HepG2 (cell line): ENCODE measurements at regions not wholly inside any gene's neighbourhood (a gene's known extent, or its start where the extent isn't known, plus 50 kb on each side); places are given as distances from the start of the nearest gene placed in this dataset.

Source experiments
- ATAC-seq: fragments of 200-7000 bp; cut with Tn5 transposase; 3 replicates; pipeline ENCODE4 v1.9.1; 2020; ENCODE audit warnings: mild to moderate bottlenecking, moderate library complexity
- BruUV-seq: library from RNA; stranded (reverse); fragments of 400-500 nt; replicated peaks from 2 replicates; lab custom pipeline; 2021; lab: Mats Ljungman, UMichigan
- CTCF ChIA-PET: fragments of 300-600 bp; formaldehyde crosslinking; extraction: SDS; loops from one replicate; lab custom pipeline; 2021; ENCODE audit warnings: low total read pairs, inconsistent platforms, low intra/inter-chr PET ratio; lab: Yijun Ruan, JAX
- POLR2A ChIA-PET: fragments of 350-600 bp; sonication (Branson Sonifier 250); formaldehyde crosslinking; loops from one replicate; lab custom pipeline; 2020; ENCODE audit warnings: antibody characterized with exemption, inconsistent platforms; lab: Yijun Ruan, JAX
- DNase-seq: peaks from one replicate; pipeline ENCODE4 v3.0.0-alpha.2; 2015; ENCODE audit warnings: low spot score
- FAIRE-seq: peaks from 3 replicates; lab custom pipeline; 2011; peaks lifted over from hg19 to GRCh38; lab: Jason Lieb, UNC
- H2AFZ ChIP-seq: one replicate; pipeline ENCODE4 v1.6.1; 2011; ENCODE audit warnings: low read length, inconsistent platforms
- H3K27ac ChIP-seq: fragments of 300-600 bp; 3 replicates; pipeline ENCODE4 v1.8.0; 2011; ENCODE audit warnings: mixed run types, mild to moderate bottlenecking, mixed read lengths, low read length, inconsistent platforms; ENCODE audit not compliant: insufficient read depth; ENCODE audit errors: extremely low read length
- H3K27me3 ChIP-seq, 2 experiments: fragments of 200-600 bp in 1 of 2; 2 replicates in 1 of 2; 3 replicates in 1 of 2; pipeline versions ENCODE4 v1.6.0 to v1.8.0; 2011; ENCODE audit warnings: low read length in 2 of 2, mild to moderate bottlenecking in 2 of 2, moderate library complexity in 2 of 2, inconsistent platforms in 1 of 2; ENCODE audit not compliant: insufficient read depth in 2 of 2, control insufficient read depth in 1 of 2
- H3K36me3 ChIP-seq, 2 experiments: fragments of 200-600 bp in 1 of 2; replicated peaks in 1 of 2; 2 replicates in 1 of 2; 3 replicates in 1 of 2; pipeline versions ENCODE4 v1.5.1 to v1.8.0; 2011; ENCODE audit warnings: low read length in 2 of 2, inconsistent platforms in 1 of 2; ENCODE audit not compliant: insufficient read depth in 2 of 2, control insufficient read depth in 1 of 2
- H3K4me1 ChIP-seq: 2 replicates; pipeline ENCODE4 v1.5.1; 2012; ENCODE audit warnings: low read length, inconsistent platforms; ENCODE audit not compliant: insufficient read depth
- H3K4me2 ChIP-seq: 2 replicates; pipeline ENCODE4 v1.6.0; 2011; ENCODE audit warnings: low read depth, low read length, inconsistent platforms
- H3K4me3 ChIP-seq, 3 experiments: fragments of 200-600 bp in 1 of 3; sonication (generic), shearing (Covaris generic) in 1 of 3; replicated peaks in 1 of 3; 2 replicates each; pipeline ENCODE4 v1.5.1; 2011 to 2016; ENCODE audit warnings: low read length in 3 of 3, inconsistent platforms in 2 of 3, low read depth in 2 of 3, mild to moderate bottlenecking in 2 of 3, control low read depth in 1 of 3, mixed read lengths in 1 of 3; ENCODE audit not compliant: insufficient read depth in 1 of 3
- H3K79me2 ChIP-seq: one replicate; pipeline ENCODE4 v1.6.1; 2011; ENCODE audit warnings: low read length, inconsistent platforms; ENCODE audit not compliant: insufficient read depth
- H3K9ac ChIP-seq: 2 replicates; pipeline ENCODE4 v1.6.0; 2011; ENCODE audit warnings: mild to moderate bottlenecking, low read depth, low read length, inconsistent platforms; ENCODE audit not compliant: insufficient read depth
- H3K9me3 ChIP-seq: 2 replicates; pipeline ENCODE4 v1.5.1; 2012; ENCODE audit warnings: mild to moderate bottlenecking, low read length
- H4K20me1 ChIP-seq: 2 replicates; pipeline ENCODE4 v1.6.0; 2011; ENCODE audit warnings: inconsistent platforms, mild to moderate bottlenecking, low read length, moderate library complexity; ENCODE audit not compliant: insufficient read depth
- ELF1 ChIP-seq: sonication (generic); formaldehyde crosslinking; IDR thresholded peaks from 2 replicates; pipeline ENCODE4 v1.4.0; 2020; ENCODE audit warnings: missing genetic modification reagents
- ETV6 ChIP-seq: sonication (generic); formaldehyde crosslinking; conservative IDR thresholded peaks from 2 replicates; pipeline ENCODE4 v1.4.0; 2020; ENCODE audit warnings: missing genetic modification reagents
- MLLT10 ChIP-seq: sonication (generic); formaldehyde crosslinking; IDR thresholded peaks from 2 replicates; pipeline ENCODE4 v1.4.0; 2020; ENCODE audit warnings: missing genetic modification reagents
- NR1H2 ChIP-seq: sonication (generic); formaldehyde crosslinking; IDR thresholded peaks from 2 replicates; pipeline ENCODE4 v1.8.1; 2022; ENCODE audit warnings: low read depth, missing genetic modification reagents, borderline replicate concordance
- ZBTB43 ChIP-seq: sonication (generic); formaldehyde crosslinking; conservative IDR thresholded peaks from 2 replicates; pipeline ENCODE4 v1.4.0; 2020; ENCODE audit warnings: missing genetic modification reagents
- ZNF138 ChIP-seq: sonication (generic); formaldehyde crosslinking; IDR thresholded peaks from 2 replicates; pipeline ENCODE4 v1.5.0; 2020; ENCODE audit warnings: mild to moderate bottlenecking, low read depth, missing genetic modification reagents
- ZNF407 ChIP-seq: sonication (generic); formaldehyde crosslinking; IDR thresholded peaks from one replicate; pipeline ENCODE4 v1.5.1; 2020; ENCODE audit warnings: mild to moderate bottlenecking, missing genetic modification reagents; ENCODE audit errors: not compliant biosample characterization
- ZNF605 ChIP-seq: sonication (generic); formaldehyde crosslinking; IDR thresholded peaks from 2 replicates; pipeline ENCODE4 v1.8.0; 2022; ENCODE audit warnings: mild to moderate bottlenecking, missing genetic modification reagents
- WGBS: methylation state at CpG from one replicate; pipeline ENCODE4 v1.1.6; 2017; ENCODE audit warnings: low lambda C conversion rate; 5-methylcytosine and 5-hydroxymethylcytosine counted together
- in situ Hi-C: cut with HindIII; loops from 2 replicates; pipeline ENCODE4 v1.10.0; 2017; ENCODE audit warnings: low pct_unique_long_range_greater_than_20kb; ENCODE audit not compliant: extremely low pct_ligation_motif_present
- intact Hi-C: fragments of 100-400 bp; cut with micrococcal nuclease; formaldehyde crosslinking; loops from one replicate; pipeline ENCODE4 v1.10.0; 2022; ENCODE audit not compliant: unreplicated experiment

- Histone ChIP-seq H3K27ac (no peak overlapping the region), H3K27me3 (no peaks in the 10 kb centered on the region), H4K20me1 (no peaks in the 10 kb centered on the region), H3K4me3 (no peak overlapping the region), H2AFZ (no peak overlapping the region), H3K36me3 (no peaks in the 10 kb centered on the region), H3K4me1 (no peaks in the 10 kb centered on the region), H3K9ac (no peak overlapping the region), H3K4me2 (no peak overlapping the region), H3K79me2 (no peaks in the 10 kb centered on the region), H3K9me3 (no peaks in the 10 kb centered on the region)
- intact Hi-C loops, result no loop called here
- BruUV-seq, result no TSS peak
- CTCF ChIA-PET, result no interaction called here
- TF ChIP-seq NR1H2 (CRISPR knock-in tag) (no peak), ELF1 (CRISPR knock-in tag) (no peak), ZNF605 (no peak), MLLT10 (no peak), ZNF138 (CRISPR knock-in tag) (no peak), ETV6 (no peak), ZBTB43 (CRISPR knock-in tag) (no peak), ZNF407 (CRISPR knock-in tag) (no peak)
- 17% methylated on average over 2 of the region's 2 CpGs for WGBS
- POLR2A ChIA-PET, result no interaction called here
- no peak for FAIRE-seq
- DNase-seq, result no peak
- in situ Hi-C loops, result no loop called here
- no peak for ATAC-seq
Observed at GRCh38 chr6:54579011-54579410, 267.6 kb upstream of the FAM83B start.
